ENCODE measurements at regions not wholly inside any gene's neighbourhood (a gene's known extent, or its start where the extent isn't known, plus 50 kb on each side); places are given as distances from the start of the nearest gene placed in this dataset.

DNA sequence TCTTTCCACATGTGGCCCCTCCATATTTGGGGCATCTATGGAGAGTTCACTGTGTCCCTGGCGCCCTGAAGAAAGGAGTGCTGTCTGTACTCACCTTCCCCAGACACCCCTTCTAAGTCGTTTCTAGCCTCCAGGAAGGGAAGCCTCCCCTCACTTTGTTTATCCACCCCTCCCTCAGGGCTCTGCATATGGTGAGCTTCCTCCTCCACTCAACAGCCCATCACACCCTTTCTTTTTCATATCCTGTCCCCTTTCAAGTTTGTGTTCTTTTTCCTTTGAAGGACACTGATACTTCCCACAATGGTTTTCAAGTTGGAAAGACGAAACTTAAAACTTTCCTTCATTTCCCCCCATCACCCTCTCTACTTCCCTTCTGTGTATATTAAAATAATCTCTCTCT, 291.4 kb upstream of the POU3F3 start:
- DNase-seq = no peak
- Mint-ChIP-seq H3K27ac (ENCODE audit: unreplicated experiment) (no peak overlapping the region), H3K4me1 (ENCODE audit: low read depth, unreplicated experiment) (no peaks in the 10 kb centered on the region), H3K4me3 (ENCODE audit: low read depth, unreplicated experiment) (no peak overlapping the region), H3K27me3 (ENCODE audit: unreplicated experiment) (peaks cover 16% of the 10 kb centered on the region), H3K9me3 (ENCODE audit: low read depth, unreplicated experiment) (peaks cover 2% of the 10 kb centered on the region), H3K36me3 (ENCODE audit: insufficient read depth, unreplicated experiment) (no peaks in the 10 kb centered on the region)
- intact Hi-C loops (cut with micrococcal nuclease; ENCODE audit: unreplicated experiment) = no loop called here
- TF ChIP-seq, protein P1, sequence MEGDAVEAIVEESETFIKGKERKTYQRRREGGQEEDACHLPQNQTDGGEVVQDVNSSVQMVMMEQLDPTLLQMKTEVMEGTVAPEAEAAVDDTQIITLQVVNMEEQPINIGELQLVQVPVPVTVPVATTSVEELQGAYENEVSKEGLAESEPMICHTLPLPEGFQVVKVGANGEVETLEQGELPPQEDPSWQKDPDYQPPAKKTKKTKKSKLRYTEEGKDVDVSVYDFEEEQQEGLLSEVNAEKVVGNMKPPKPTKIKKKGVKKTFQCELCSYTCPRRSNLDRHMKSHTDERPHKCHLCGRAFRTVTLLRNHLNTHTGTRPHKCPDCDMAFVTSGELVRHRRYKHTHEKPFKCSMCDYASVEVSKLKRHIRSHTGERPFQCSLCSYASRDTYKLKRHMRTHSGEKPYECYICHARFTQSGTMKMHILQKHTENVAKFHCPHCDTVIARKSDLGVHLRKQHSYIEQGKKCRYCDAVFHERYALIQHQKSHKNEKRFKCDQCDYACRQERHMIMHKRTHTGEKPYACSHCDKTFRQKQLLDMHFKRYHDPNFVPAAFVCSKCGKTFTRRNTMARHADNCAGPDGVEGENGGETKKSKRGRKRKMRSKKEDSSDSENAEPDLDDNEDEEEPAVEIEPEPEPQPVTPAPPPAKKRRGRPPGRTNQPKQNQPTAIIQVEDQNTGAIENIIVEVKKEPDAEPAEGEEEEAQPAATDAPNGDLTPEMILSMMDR (IDR thresholded peaks at IDR 0.05; ENCODE audit: unreplicated experiment) = no peak
- CTCF ChIA-PET = no interaction called here
- BruUV-seq (replicated peaks) = no TSS peak

DNA sequence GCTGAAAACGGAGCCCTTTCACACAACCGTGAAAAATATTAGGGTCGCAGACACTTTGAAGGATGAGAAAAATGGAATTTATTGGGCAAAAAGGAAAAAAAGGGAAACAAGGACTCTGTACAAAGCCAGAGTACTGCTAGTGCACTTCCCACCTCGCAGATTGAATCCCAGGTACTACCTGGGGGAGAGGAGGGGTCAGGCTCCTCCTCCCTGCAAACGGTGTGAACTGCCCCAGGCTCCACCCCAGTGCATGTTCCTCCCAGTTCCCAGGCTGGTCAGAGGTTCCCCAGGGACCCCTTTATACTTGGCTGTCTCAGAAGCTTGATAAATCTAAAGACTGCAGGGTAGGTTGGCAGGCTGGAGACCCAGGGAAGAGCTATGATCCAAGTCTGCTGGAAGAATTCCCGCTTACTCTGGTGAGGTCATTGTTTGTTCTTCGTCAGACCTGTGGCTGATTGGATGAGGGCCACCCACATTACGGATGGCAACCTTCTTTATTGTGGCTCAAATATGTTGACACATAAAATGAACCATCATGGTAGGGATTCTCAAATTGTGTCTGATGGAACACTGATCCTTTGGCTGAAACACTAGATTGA, 290.4 kb upstream of the POU3F3 start:
- Mint-ChIP-seq H3K27ac (ENCODE audit: unreplicated experiment) (no peak overlapping the region), H3K4me3 (ENCODE audit: low read depth, unreplicated experiment) (no peak overlapping the region), H3K36me3 (ENCODE audit: insufficient read depth, unreplicated experiment) (no peaks in the 10 kb centered on the region), H3K27me3 (ENCODE audit: unreplicated experiment) (peaks cover 16% of the 10 kb centered on the region), H3K9me3 (ENCODE audit: low read depth, unreplicated experiment) (peaks cover 2% of the 10 kb centered on the region), H3K4me1 (ENCODE audit: low read depth, unreplicated experiment) (no peaks in the 10 kb centered on the region)
- DNase-seq = no peak
- no TSS peak for BruUV-seq (replicated peaks)
- intact Hi-C loops (cut with micrococcal nuclease; ENCODE audit: unreplicated experiment) = no loop called here
- CTCF ChIA-PET = no interaction called here
- TF ChIP-seq, protein P1 (IDR thresholded peaks at IDR 0.05; ENCODE audit: unreplicated experiment) = no peak

DNA sequence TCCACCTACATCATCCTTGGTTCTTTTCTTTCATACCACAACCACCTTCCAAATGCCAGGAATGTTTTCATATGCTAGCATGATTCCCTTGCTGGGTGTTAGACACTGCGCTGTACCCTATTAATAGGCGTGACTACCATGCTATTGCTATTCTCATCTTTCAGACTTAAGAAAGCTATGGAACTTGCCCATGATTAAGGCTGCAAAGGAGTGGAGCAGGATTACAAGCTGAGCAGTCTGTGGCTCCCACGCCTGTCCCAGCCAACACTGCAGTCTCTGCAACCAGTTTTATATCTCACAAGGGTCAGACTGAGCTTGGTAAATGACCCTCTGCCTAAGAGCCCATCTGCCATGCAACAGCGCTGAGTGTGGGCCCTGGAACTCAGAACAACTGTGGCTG, 285.7 kb upstream of the POU3F3 start:
- TF ChIP-seq, protein P1 (IDR thresholded peaks at IDR 0.05; ENCODE audit: unreplicated experiment) = no peak
- H3K4me3 Mint-ChIP-seq (ENCODE audit: low read depth, unreplicated experiment) = no peak overlapping the region
- no peaks in the 10 kb centered on the region for H3K4me1 Mint-ChIP-seq (ENCODE audit: low read depth, unreplicated experiment)
- no peak for DNase-seq
- peaks cover 7% of the 10 kb centered on the region for H3K9me3 Mint-ChIP-seq (ENCODE audit: low read depth, unreplicated experiment)
- no peaks in the 10 kb centered on the region for H3K27me3 Mint-ChIP-seq (ENCODE audit: unreplicated experiment)
- CTCF ChIA-PET = no interaction called here
- intact Hi-C loops (cut with micrococcal nuclease; ENCODE audit: unreplicated experiment) = no loop called here
- no peak overlapping the region for H3K27ac Mint-ChIP-seq (ENCODE audit: unreplicated experiment)
- BruUV-seq (replicated peaks) = no TSS peak
- no peaks in the 10 kb centered on the region for H3K36me3 Mint-ChIP-seq (ENCODE audit: insufficient read depth, unreplicated experiment)

DNA sequence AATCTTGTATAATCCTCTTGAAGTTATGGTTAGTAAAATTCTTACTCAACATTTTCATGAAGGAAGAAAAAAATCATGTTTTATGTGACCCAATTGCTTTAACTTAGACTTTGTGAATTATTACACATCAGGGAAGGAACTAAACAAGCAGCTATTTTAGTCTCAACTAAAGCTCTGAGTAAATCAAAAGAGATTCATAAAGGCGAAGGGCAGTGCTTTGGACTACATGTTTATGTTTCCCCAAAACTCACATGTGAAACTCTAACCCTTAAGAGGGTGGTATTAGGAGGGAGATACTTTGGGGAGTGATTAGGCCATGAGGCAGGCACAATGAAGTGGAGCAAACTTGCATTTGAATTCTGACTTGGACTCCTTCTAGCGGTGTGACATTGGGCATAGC, 283.7 kb upstream of the POU3F3 start:
- H3K27me3 Mint-ChIP-seq (ENCODE audit: unreplicated experiment) = no peaks in the 10 kb centered on the region
- no TSS peak for BruUV-seq (replicated peaks)

More for the DNA sequence above, 283.7 kb upstream of the POU3F3 start:
- TF ChIP-seq, protein P1 (IDR thresholded peaks at IDR 0.05; ENCODE audit: unreplicated experiment) = no peak
- intact Hi-C loops (cut with micrococcal nuclease; ENCODE audit: unreplicated experiment) = no loop called here
- CTCF ChIA-PET = no interaction called here
- Mint-ChIP-seq H3K4me1 (ENCODE audit: low read depth, unreplicated experiment) (no peaks in the 10 kb centered on the region), H3K36me3 (ENCODE audit: insufficient read depth, unreplicated experiment) (no peaks in the 10 kb centered on the region), H3K27ac (ENCODE audit: unreplicated experiment) (no peak overlapping the region), H3K9me3 (ENCODE audit: low read depth, unreplicated experiment) (peaks cover 6% of the 10 kb centered on the region), H3K4me3 (ENCODE audit: low read depth, unreplicated experiment) (no peak overlapping the region)
- no peak for DNase-seq

Data from Calu3 (cell line).